ENCODE measurements at regions not wholly inside any gene's neighbourhood (a gene's known extent, or its start where the extent isn't known, plus 50 kb on each side); places are given as distances from the start of the nearest gene placed in this dataset.

- TF ChIP-seq, protein P1, sequence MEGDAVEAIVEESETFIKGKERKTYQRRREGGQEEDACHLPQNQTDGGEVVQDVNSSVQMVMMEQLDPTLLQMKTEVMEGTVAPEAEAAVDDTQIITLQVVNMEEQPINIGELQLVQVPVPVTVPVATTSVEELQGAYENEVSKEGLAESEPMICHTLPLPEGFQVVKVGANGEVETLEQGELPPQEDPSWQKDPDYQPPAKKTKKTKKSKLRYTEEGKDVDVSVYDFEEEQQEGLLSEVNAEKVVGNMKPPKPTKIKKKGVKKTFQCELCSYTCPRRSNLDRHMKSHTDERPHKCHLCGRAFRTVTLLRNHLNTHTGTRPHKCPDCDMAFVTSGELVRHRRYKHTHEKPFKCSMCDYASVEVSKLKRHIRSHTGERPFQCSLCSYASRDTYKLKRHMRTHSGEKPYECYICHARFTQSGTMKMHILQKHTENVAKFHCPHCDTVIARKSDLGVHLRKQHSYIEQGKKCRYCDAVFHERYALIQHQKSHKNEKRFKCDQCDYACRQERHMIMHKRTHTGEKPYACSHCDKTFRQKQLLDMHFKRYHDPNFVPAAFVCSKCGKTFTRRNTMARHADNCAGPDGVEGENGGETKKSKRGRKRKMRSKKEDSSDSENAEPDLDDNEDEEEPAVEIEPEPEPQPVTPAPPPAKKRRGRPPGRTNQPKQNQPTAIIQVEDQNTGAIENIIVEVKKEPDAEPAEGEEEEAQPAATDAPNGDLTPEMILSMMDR (IDR thresholded peaks at IDR 0.05; ENCODE audit: borderline replicate concordance, extremely low read depth, low read length, poor library complexity, severe bottlenecking): no peak
- no peak for TF ChIP-seq EZH2 (IDR thresholded peaks at IDR 0.05; ENCODE audit: borderline replicate concordance, low read depth, low read length, severe bottlenecking)
Observed at GRCh38 chrX:9326369-9326768, 138.5 kb upstream of the TBL1X start.
